ENCODE measurements at regions not wholly inside any gene's neighbourhood (a gene's known extent, or its start where the extent isn't known, plus 50 kb on each side); places are given as distances from the start of the nearest gene placed in this dataset.

- TF ChIP-seq CHD7 (IDR thresholded peaks at IDR 0.05; ENCODE audit: insufficient replicate concordance, low read length) (no peak), HDAC2 (IDR thresholded peaks at IDR 0.05; ENCODE audit: borderline replicate concordance in 1 of 2, low read depth in 2 of 2, low read length in 2 of 2) (no peak), EP300 (IDR thresholded peaks at IDR 0.05; ENCODE audit: borderline replicate concordance in 1 of 2, low read depth in 2 of 2, low read length in 2 of 2) (no peak), CHD2 (IDR thresholded peaks at IDR 0.05; ENCODE audit: low read length) (no peak), EGR1 (IDR thresholded peaks at IDR 0.05; ENCODE audit: borderline replicate concordance, low read depth, low read length) (no peak), TBP (IDR thresholded peaks at IDR 0.05; ENCODE audit: low read depth, low read length) (no peak), ATF2 (IDR thresholded peaks at IDR 0.05; ENCODE audit: low read length) (no peak), SUZ12 (IDR thresholded peaks at IDR 0.05; ENCODE audit: low read length) (no peak), SAP30 (IDR thresholded peaks at IDR 0.05; ENCODE audit: insufficient read depth, insufficient replicate concordance, low read length) (no peak), TCF12 (IDR thresholded peaks at IDR 0.05; ENCODE audit: low read depth, low read length) (no peak)
Observed at GRCh38 chr9:78763424-78763823, 466.5 kb downstream of the PSAT1 start (continued).
